Liver (tissue), 3 donors: ENCODE measurements at regions not wholly inside any gene's neighbourhood (a gene's known extent, or its start where the extent isn't known, plus 50 kb on each side); places are given as distances from the start of the nearest gene placed in this dataset.

Experiments used
- EGR1 ChIP-seq, 2 donors: IDR thresholded peaks; 2 replicates each; pipeline ENCODE4 v1.6.1; 2016 to 2018; ENCODE audit warnings: antibody characterized with exemption in 2 of 2, low read depth in 2 of 2
- GABPA ChIP-seq, 2 donors: IDR thresholded peaks in 1 of 2; conservative IDR thresholded peaks in 1 of 2; 2 replicates each; pipeline ENCODE4 v1.6.1; 2016; ENCODE audit warnings: antibody characterized with exemption in 2 of 2, mild to moderate bottlenecking in 1 of 2, moderate library complexity in 1 of 2
- HNF4G ChIP-seq: IDR thresholded peaks from 2 replicates; pipeline ENCODE4 v1.6.1; 2016; ENCODE audit warnings: antibody characterized with exemption
- JUND ChIP-seq, 2 donors: IDR thresholded peaks; 2 replicates each; pipeline ENCODE4 v1.6.1; 2016; ENCODE audit warnings: antibody characterized with exemption in 2 of 2
- RAD21 ChIP-seq, 2 donors: IDR thresholded peaks; 2 replicates each; pipeline ENCODE4 v1.6.1; 2016; ENCODE audit warnings: antibody characterized with exemption in 2 of 2, mild to moderate bottlenecking in 2 of 2
- SP1 ChIP-seq: IDR thresholded peaks from 2 replicates; pipeline ENCODE4 v1.6.1; 2018; ENCODE audit warnings: antibody characterized with exemption, mild to moderate bottlenecking
- TAF1 ChIP-seq: conservative IDR thresholded peaks from 2 replicates; pipeline ENCODE4 v1.6.1; 2016; ENCODE audit warnings: antibody characterized with exemption, mild to moderate bottlenecking
- YY1 ChIP-seq: IDR thresholded peaks from 2 replicates; pipeline ENCODE4 v1.6.1; 2016; ENCODE audit warnings: antibody characterized with exemption, mild to moderate bottlenecking
- TF ChIP-seq, protein P1 (sequence below): IDR thresholded peaks from 2 replicates; pipeline ENCODE4 v1.6.1; 2016; ENCODE audit warnings: antibody characterized with exemption
- TF ChIP-seq, protein P2 (sequence below): fragments of 150-350 bp; IDR thresholded peaks from 2 replicates; pipeline ENCODE4 v1.5.1; 2017; ENCODE audit warnings: improper control_type of control experiment, low read depth, low read length; ENCODE audit not compliant: missing input control
- TF ChIP-seq, protein P3 (sequence below): IDR thresholded peaks from 2 replicates; pipeline ENCODE4 v1.6.1; 2016; ENCODE audit warnings: antibody characterized with exemption, mild to moderate bottlenecking
- TF ChIP-seq, protein P4 (sequence below): IDR thresholded peaks from 2 replicates; pipeline ENCODE4 v1.6.1; 2016; ENCODE audit warnings: antibody characterized with exemption
- TF ChIP-seq, protein P5 (sequence below): IDR thresholded peaks from 2 replicates; pipeline ENCODE4 v1.6.1; 2016; ENCODE audit warnings: antibody characterized with exemption
- donor health status: healthy.
- donor health status: healthy.

DNA sequence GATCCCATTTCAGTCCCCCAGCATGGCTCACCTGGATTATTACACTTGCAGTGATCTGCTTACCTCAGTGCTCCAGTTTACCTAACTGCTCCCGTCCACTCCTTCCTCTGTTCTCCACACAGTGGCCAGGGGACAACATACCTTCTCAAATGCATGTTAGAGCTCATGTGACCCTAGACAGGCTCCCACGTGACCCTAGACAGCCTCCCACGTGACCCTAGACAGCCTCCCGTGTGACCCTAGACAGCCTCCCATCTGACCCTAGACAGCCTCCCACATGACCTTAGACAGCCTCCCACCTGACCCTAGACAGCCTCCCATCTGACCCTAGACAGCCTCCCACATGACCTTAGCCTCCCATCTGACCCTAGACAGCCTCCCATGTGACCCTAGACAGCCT, 226.0 kb upstream of the TMEM132C start:
- TF ChIP-seq, protein P1, sequence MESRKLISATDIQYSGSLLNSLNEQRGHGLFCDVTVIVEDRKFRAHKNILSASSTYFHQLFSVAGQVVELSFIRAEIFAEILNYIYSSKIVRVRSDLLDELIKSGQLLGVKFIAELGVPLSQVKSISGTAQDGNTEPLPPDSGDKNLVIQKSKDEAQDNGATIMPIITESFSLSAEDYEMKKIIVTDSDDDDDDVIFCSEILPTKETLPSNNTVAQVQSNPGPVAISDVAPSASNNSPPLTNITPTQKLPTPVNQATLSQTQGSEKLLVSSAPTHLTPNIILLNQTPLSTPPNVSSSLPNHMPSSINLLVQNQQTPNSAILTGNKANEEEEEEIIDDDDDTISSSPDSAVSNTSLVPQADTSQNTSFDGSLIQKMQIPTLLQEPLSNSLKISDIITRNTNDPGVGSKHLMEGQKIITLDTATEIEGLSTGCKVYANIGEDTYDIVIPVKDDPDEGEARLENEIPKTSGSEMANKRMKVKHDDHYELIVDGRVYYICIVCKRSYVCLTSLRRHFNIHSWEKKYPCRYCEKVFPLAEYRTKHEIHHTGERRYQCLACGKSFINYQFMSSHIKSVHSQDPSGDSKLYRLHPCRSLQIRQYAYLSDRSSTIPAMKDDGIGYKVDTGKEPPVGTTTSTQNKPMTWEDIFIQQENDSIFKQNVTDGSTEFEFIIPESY: no peak
- TF ChIP-seq, protein P2, sequence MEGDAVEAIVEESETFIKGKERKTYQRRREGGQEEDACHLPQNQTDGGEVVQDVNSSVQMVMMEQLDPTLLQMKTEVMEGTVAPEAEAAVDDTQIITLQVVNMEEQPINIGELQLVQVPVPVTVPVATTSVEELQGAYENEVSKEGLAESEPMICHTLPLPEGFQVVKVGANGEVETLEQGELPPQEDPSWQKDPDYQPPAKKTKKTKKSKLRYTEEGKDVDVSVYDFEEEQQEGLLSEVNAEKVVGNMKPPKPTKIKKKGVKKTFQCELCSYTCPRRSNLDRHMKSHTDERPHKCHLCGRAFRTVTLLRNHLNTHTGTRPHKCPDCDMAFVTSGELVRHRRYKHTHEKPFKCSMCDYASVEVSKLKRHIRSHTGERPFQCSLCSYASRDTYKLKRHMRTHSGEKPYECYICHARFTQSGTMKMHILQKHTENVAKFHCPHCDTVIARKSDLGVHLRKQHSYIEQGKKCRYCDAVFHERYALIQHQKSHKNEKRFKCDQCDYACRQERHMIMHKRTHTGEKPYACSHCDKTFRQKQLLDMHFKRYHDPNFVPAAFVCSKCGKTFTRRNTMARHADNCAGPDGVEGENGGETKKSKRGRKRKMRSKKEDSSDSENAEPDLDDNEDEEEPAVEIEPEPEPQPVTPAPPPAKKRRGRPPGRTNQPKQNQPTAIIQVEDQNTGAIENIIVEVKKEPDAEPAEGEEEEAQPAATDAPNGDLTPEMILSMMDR: no peak
- TF ChIP-seq GABPA (IDR thresholded peaks at IDR 0.05 in 1 of 2, conservative IDR thresholded peaks at IDR 0.05 in 1 of 2) (no peak), EGR1 (IDR thresholded peaks at IDR 0.05; ENCODE audit: low read depth in 2 of 2) (no peak), JUND (IDR thresholded peaks at IDR 0.05) (no peak), TAF1 (no peak), RAD21 (IDR thresholded peaks at IDR 0.05) (no peak), SP1 (no peak), YY1 (no peak), HNF4G (no peak)
- TF ChIP-seq, protein P3, sequence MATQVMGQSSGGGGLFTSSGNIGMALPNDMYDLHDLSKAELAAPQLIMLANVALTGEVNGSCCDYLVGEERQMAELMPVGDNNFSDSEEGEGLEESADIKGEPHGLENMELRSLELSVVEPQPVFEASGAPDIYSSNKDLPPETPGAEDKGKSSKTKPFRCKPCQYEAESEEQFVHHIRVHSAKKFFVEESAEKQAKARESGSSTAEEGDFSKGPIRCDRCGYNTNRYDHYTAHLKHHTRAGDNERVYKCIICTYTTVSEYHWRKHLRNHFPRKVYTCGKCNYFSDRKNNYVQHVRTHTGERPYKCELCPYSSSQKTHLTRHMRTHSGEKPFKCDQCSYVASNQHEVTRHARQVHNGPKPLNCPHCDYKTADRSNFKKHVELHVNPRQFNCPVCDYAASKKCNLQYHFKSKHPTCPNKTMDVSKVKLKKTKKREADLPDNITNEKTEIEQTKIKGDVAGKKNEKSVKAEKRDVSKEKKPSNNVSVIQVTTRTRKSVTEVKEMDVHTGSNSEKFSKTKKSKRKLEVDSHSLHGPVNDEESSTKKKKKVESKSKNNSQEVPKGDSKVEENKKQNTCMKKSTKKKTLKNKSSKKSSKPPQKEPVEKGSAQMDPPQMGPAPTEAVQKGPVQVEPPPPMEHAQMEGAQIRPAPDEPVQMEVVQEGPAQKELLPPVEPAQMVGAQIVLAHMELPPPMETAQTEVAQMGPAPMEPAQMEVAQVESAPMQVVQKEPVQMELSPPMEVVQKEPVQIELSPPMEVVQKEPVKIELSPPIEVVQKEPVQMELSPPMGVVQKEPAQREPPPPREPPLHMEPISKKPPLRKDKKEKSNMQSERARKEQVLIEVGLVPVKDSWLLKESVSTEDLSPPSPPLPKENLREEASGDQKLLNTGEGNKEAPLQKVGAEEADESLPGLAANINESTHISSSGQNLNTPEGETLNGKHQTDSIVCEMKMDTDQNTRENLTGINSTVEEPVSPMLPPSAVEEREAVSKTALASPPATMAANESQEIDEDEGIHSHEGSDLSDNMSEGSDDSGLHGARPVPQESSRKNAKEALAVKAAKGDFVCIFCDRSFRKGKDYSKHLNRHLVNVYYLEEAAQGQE: no peak
- TF ChIP-seq, protein P4, sequence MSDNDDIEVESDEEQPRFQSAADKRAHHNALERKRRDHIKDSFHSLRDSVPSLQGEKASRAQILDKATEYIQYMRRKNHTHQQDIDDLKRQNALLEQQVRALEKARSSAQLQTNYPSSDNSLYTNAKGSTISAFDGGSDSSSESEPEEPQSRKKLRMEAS: no peak
- TF ChIP-seq, protein P5, sequence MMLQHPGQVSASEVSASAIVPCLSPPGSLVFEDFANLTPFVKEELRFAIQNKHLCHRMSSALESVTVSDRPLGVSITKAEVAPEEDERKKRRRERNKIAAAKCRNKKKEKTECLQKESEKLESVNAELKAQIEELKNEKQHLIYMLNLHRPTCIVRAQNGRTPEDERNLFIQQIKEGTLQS: no peak
